A549 (cell line): ENCODE measurements at regions not wholly inside any gene's neighbourhood (a gene's known extent, or its start where the extent isn't known, plus 50 kb on each side); places are given as distances from the start of the nearest gene placed in this dataset.

Experiments used
- CBX8 ChIP-seq: fragments of 200-600 bp; sonication (generic); IDR thresholded peaks from 2 replicates; pipeline ENCODE4 v1.6.1; 2016
- CTCF ChIP-seq: fragments of >200 bp; sonication (Bioruptor Twin); formaldehyde crosslinking; IDR thresholded peaks from 3 replicates; pipeline ENCODE4 v1.5.1; 2016
- FOSL2 ChIP-seq, 2 experiments: fragments of 450-650 bp in 1 of 2; fragments of >200 bp in 1 of 2; sonication (Bioruptor Twin) in 1 of 2; formaldehyde crosslinking; IDR thresholded peaks; 2 replicates each; pipeline versions ENCODE4 v1.5.0 to v1.6.1; 2016 to 2020; ENCODE audit warnings: mild to moderate bottlenecking in 1 of 2, moderate library complexity in 1 of 2
- HDAC2 ChIP-seq: fragments of 200-600 bp; sonication (generic); IDR thresholded peaks from 2 replicates; pipeline ENCODE4 v1.6.1; 2016
- HMGXB4 ChIP-seq: fragments of 250-450 bp; sonication (Bioruptor Pico); IDR thresholded peaks from 2 replicates; pipeline ENCODE4 v1.5.0; 2021; ENCODE audit warnings: mild to moderate bottlenecking, moderate library complexity, borderline replicate concordance
- KDM1A ChIP-seq: fragments of 200-600 bp; sonication (generic); IDR thresholded peaks from 2 replicates; pipeline ENCODE4 v1.6.1; 2016; ENCODE audit warnings: low read depth, mild to moderate bottlenecking
- MAFK ChIP-seq: fragments of 450-650 bp; IDR thresholded peaks from 2 replicates; pipeline ENCODE4 v1.6.1; 2014; ENCODE audit not compliant: partially characterized antibody
- MYC ChIP-seq: IDR thresholded peaks from 2 replicates; pipeline ENCODE4 v1.6.1; 2012; ENCODE audit warnings: mild to moderate bottlenecking, inconsistent platforms, low read length, improper control_type of control experiment, borderline replicate concordance
- POLR2A ChIP-seq: IDR thresholded peaks from 2 replicates; pipeline ENCODE4 v1.6.1; 2012; ENCODE audit warnings: mild to moderate bottlenecking, low read length
- RAD21 ChIP-seq, 2 experiments: fragments of >200 bp in 1 of 2; sonication (Bioruptor Twin) in 1 of 2; formaldehyde crosslinking in 1 of 2; IDR thresholded peaks in 1 of 2; conservative IDR thresholded peaks in 1 of 2; 2 replicates in 1 of 2; 3 replicates in 1 of 2; pipeline ENCODE4 v1.6.1; 2012 to 2018; ENCODE audit warnings: inconsistent platforms in 1 of 2
- RFX5 ChIP-seq: fragments of 450-650 bp; IDR thresholded peaks from 2 replicates; pipeline ENCODE4 v1.7.1; 2014; ENCODE audit warnings: antibody characterized with exemption, mild to moderate bottlenecking, moderate library complexity
- RNF2 ChIP-seq: fragments of 200-600 bp; sonication (generic); IDR thresholded peaks from 2 replicates; pipeline ENCODE4 v1.6.1; 2016; ENCODE audit warnings: low read depth, mild to moderate bottlenecking, antibody characterized with exemption, moderate library complexity, borderline replicate concordance
- SREBF2 ChIP-seq: fragments of 450-650 bp; IDR thresholded peaks from 2 replicates; pipeline ENCODE4 v1.6.1; 2014; ENCODE audit warnings: mild to moderate bottlenecking, moderate library complexity
- TF ChIP-seq, protein P1 (sequence below): fragments of 150-350 bp; IDR thresholded peaks from 2 replicates; pipeline ENCODE4 v1.6.1; 2014; ENCODE audit warnings: low read depth, mild to moderate bottlenecking, low read length

DNA sequence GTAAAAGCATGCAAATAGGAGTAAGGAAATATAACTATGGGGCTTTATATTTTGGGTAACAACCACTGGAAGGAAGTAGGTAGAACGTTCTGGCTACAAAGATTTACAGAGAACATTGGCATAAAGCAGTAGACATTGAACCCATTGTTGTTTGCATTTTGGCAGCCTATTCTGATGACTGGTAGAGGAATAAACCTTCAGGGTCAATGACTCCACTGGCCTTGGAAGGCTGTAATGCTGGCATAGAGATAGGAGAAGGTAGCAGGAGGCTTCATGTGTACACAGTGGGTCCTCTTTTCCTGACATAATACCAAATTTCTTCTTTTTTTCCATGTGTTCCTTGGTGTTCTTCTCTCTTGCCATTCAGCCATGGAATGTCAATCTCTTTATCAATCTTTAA is 462.8 kb upstream of the ZNF462 start:
- TF ChIP-seq CTCF, result no peak
- TF ChIP-seq RFX5, result no peak
- no peak for TF ChIP-seq POLR2A
- no peak for TF ChIP-seq RAD21 (conservative IDR thresholded peaks at IDR 0.05 in 1 of 2, IDR thresholded peaks at IDR 0.05 in 1 of 2)
- TF ChIP-seq FOSL2 (IDR thresholded peaks at IDR 0.05), result no peak
- TF ChIP-seq FOSL2 (CRISPR knock-in tag; IDR thresholded peaks at IDR 0.05), result no peak
- TF ChIP-seq MAFK, result no peak
- no peak for TF ChIP-seq KDM1A
- no peak for TF ChIP-seq HDAC2
- TF ChIP-seq, protein P1, sequence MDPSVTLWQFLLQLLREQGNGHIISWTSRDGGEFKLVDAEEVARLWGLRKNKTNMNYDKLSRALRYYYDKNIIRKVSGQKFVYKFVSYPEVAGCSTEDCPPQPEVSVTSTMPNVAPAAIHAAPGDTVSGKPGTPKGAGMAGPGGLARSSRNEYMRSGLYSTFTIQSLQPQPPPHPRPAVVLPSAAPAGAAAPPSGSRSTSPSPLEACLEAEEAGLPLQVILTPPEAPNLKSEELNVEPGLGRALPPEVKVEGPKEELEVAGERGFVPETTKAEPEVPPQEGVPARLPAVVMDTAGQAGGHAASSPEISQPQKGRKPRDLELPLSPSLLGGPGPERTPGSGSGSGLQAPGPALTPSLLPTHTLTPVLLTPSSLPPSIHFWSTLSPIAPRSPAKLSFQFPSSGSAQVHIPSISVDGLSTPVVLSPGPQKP, result no peak
- no peak for TF ChIP-seq SREBF2
- TF ChIP-seq CBX8, result no peak
- no peak for TF ChIP-seq MYC
- no peak for TF ChIP-seq RNF2
- no peak for TF ChIP-seq HMGXB4 (CRISPR knock-in tag)
